Upper lobe of right lung (tissue), 1 donor: ENCODE measurements at regions not wholly inside any gene's neighbourhood (a gene's known extent, or its start where the extent isn't known, plus 50 kb on each side); places are given as distances from the start of the nearest gene placed in this dataset.

Source experiments
- ATAC-seq: fragments of 200-7000 bp; cut with Tn5 transposase; one replicate; pipeline ENCODE4 v1.9.1; 2020; ENCODE audit warnings: mild to moderate bottlenecking, moderate library complexity
- DNase-seq: peaks from one replicate; pipeline ENCODE4 v3.0.0-alpha.2; 2020
- H3K27ac ChIP-seq: fragments of 200-600 bp; one replicate; pipeline ENCODE4 v1.8.0; 2022
- H3K27me3 ChIP-seq: fragments of 200-600 bp; one replicate; pipeline ENCODE4 v1.8.0; 2022; ENCODE audit warnings: mild to moderate bottlenecking
- H3K36me3 ChIP-seq: fragments of 200-600 bp; one replicate; pipeline ENCODE4 v1.8.0; 2022
- H3K4me1 ChIP-seq: fragments of 200-600 bp; one replicate; pipeline ENCODE4 v1.8.0; 2022
- H3K4me3 ChIP-seq: fragments of 200-600 bp; one replicate; pipeline ENCODE4 v1.8.0; 2022; ENCODE audit warnings: mild to moderate bottlenecking
- H3K9me3 ChIP-seq: fragments of 200-600 bp; one replicate; pipeline ENCODE4 v1.8.0; 2022
- intact Hi-C: fragments of 100-400 bp; cut with DNase I; formaldehyde crosslinking; loops from one replicate; pipeline ENCODE4 v1.11.0; 2022
- TF ChIP-seq, protein P1 (sequence below): fragments of 200-600 bp; IDR thresholded peaks from one replicate; pipeline ENCODE4 v1.8.0; 2022; ENCODE audit warnings: antibody characterized with exemption
- donor health status: DM: no; HTN: yes; CAD: no; lungs with severe emphysema.

DNA sequence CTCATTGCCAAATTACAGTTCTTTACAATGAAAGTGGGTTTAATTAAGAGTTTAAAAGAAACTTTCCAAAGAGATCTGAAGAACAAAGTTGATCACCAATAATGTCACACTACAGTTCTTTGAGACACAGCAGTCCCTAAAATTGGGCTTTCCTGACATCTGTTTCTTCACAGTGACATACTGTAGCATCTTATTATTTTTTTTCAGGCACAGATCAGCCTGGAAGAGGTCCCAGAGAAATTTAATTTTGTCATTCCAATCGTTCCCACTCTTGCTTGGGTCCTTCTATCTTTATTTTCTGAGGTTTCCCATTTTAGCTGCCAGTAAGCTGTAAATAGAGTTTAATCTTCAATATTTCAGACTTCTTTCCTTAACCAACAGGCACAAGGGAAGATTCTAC lies 143.1 kb upstream of the FRMPD4 start:
- H3K4me3 ChIP-seq, result no peak overlapping the region
- TF ChIP-seq, protein P1, sequence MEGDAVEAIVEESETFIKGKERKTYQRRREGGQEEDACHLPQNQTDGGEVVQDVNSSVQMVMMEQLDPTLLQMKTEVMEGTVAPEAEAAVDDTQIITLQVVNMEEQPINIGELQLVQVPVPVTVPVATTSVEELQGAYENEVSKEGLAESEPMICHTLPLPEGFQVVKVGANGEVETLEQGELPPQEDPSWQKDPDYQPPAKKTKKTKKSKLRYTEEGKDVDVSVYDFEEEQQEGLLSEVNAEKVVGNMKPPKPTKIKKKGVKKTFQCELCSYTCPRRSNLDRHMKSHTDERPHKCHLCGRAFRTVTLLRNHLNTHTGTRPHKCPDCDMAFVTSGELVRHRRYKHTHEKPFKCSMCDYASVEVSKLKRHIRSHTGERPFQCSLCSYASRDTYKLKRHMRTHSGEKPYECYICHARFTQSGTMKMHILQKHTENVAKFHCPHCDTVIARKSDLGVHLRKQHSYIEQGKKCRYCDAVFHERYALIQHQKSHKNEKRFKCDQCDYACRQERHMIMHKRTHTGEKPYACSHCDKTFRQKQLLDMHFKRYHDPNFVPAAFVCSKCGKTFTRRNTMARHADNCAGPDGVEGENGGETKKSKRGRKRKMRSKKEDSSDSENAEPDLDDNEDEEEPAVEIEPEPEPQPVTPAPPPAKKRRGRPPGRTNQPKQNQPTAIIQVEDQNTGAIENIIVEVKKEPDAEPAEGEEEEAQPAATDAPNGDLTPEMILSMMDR, result no peak
- DNase-seq, result no peak

DNA sequence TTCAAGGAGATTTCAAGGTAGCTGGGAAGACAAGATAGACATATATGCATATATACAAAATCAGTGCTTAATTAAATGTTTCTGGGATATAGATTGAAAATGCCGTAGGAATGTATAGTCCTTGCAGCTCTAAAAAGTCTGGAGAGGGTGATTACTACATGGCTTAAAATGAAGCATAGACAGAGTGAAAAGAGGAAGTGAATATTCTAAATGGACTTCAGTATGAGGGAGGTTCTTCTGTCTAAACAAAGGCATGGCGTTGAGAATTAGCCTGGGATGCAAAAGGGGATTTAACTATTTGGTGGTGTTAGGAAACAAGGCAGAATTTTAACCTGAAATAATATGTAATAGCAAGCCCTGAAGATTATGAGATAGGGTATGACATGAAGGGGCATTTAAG lies 141.5 kb upstream of the FRMPD4 start:
- no peak for ATAC-seq
- Histone ChIP-seq H3K4me1 (no peaks in the 10 kb centered on the region), H3K36me3 (no peaks in the 10 kb centered on the region), H3K27ac (no peak overlapping the region), H3K27me3 (no peaks in the 10 kb centered on the region), H3K9me3 (no peaks in the 10 kb centered on the region), H3K4me3 (no peak overlapping the region)
- intact Hi-C loops, result no loop called here
- TF ChIP-seq, protein P1, result no peak
- DNase-seq, result no peak

More for the DNA sequence above, 143.1 kb upstream of the FRMPD4 start:
- H3K9me3 ChIP-seq, result no peaks in the 10 kb centered on the region
- intact Hi-C loops, result no loop called here
- no peaks in the 10 kb centered on the region for H3K27me3 ChIP-seq
- ATAC-seq, result no peak
- H3K36me3 ChIP-seq, result no peaks in the 10 kb centered on the region
- no peak overlapping the region for H3K27ac ChIP-seq
- H3K4me1 ChIP-seq, result no peaks in the 10 kb centered on the region

DNA sequence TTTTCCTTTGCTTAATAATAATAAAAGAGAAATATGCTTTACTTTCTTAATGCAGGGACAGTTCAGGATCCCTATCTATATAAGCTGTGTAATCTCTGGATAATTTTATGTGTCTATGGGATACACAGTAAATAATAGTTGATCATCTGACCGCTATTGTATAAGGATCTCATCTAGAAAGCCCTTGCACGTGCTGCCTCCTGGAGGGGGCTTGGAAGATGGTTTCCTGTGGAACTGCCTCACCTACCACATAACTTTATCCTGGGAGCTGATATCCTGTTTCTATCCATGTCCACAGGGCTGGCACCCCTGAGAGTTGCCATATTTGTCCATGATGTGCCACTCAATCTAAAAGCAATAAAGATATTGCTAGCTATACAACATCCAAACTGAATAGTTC lies 139.3 kb upstream of the FRMPD4 start:
- TF ChIP-seq, protein P1, result peak; percentile 6
- Histone ChIP-seq H3K4me3 (no peak overlapping the region), H3K9me3 (no peaks in the 10 kb centered on the region), H3K27ac (no peak overlapping the region), H3K27me3 (no peaks in the 10 kb centered on the region), H3K36me3 (no peaks in the 10 kb centered on the region), H3K4me1 (no peaks in the 10 kb centered on the region)
- intact Hi-C loops, result no loop called here
- DNase-seq, result no peak
- ATAC-seq, result no peak

DNA sequence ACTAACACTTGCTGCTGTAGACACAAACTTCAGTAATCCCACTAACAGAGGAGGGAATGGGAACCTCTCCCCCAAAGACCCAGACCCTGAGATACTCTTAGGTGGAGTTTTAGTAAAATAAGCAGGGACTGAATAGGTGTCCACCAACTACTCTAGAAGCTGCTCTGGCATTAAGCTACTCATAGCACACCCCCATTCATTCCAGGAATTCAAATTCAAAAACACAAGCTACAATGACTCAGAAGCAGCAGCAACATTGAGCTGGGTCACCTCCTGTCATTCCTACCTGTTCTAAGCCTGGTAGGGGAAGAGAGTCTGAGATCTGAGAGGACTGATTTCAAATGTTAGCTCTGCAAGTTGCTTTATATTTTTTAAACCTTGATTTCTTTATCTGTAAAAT lies 135.4 kb upstream of the FRMPD4 start:
- Histone ChIP-seq H3K4me1 (no peaks in the 10 kb centered on the region), H3K4me3 (no peak overlapping the region), H3K27ac (no peak overlapping the region), H3K36me3 (no peaks in the 10 kb centered on the region), H3K27me3 (no peaks in the 10 kb centered on the region), H3K9me3 (no peaks in the 10 kb centered on the region)
- DNase-seq (no peak), ATAC-seq (no peak)
- intact Hi-C loops, result no loop called here
- TF ChIP-seq, protein P1, result no peak

DNA sequence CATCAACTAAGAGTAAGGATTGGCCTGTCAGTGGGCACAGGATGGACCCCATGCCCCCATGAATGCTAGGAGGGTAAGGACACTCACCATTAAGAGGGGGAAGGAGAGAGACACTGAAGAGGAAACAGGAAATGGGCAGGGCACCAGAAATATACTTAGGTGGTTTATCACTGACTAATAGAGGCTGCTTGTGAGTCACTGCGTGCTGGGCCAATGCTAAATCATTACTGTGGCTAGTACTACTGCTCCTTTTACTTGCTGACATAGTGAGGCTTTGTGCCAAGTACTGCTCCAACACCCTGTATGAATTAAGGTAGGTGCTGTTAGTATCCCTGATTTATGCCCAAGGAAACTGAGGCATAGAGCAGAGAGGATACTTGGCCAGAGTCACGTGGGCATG lies 130.4 kb upstream of the FRMPD4 start:
- TF ChIP-seq, protein P1, result no peak
- H3K4me1 ChIP-seq, result no peaks in the 10 kb centered on the region
- H3K9me3 ChIP-seq, result no peaks in the 10 kb centered on the region
- ATAC-seq (no peak), DNase-seq (no peak)
- no peaks in the 10 kb centered on the region for H3K27me3 ChIP-seq
- H3K27ac ChIP-seq, result no peak overlapping the region
- intact Hi-C loops, result no loop called here
- H3K4me3 ChIP-seq, result no peak overlapping the region
- no peaks in the 10 kb centered on the region for H3K36me3 ChIP-seq

DNA sequence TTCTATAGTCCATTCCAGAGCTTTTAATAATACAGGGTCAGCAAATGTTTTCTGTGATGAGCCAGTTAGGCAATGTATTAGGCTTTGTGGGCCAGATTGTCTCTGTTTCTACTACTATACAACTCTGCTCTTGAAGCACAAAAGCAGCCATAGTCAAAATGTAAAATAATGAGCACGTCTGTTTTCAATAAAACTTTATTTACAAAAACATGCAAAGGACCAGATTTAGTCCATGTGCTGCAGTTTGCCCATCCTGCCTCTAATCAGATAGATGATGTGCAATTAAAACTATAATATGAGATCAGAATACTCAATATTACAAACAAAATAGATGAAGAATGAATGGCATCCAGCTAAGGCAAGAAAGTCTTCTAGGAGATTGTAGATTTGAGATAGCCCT lies 127.8 kb upstream of the FRMPD4 start:
- DNase-seq, result no peak

More for the DNA sequence above, 127.8 kb upstream of the FRMPD4 start:
- intact Hi-C loops, result no loop called here
- no peak overlapping the region for H3K4me3 ChIP-seq
- no peaks in the 10 kb centered on the region for H3K36me3 ChIP-seq
- TF ChIP-seq, protein P1, result no peak
- no peak for ATAC-seq
- H3K27ac ChIP-seq, result no peak overlapping the region
- no peaks in the 10 kb centered on the region for H3K9me3 ChIP-seq
- H3K4me1 ChIP-seq, result no peaks in the 10 kb centered on the region
- no peaks in the 10 kb centered on the region for H3K27me3 ChIP-seq
